SK-N-SH (cell line): ENCODE measurements at regions not wholly inside any gene's neighbourhood (a gene's known extent, or its start where the extent isn't known, plus 50 kb on each side); places are given as distances from the start of the nearest gene placed in this dataset.

Source experiments
- CTCF ChIA-PET: fragments of 300-600, 350-600 bp; formaldehyde crosslinking; extraction: SDS; loops from one replicate; lab custom pipeline; 2021; lab: Yijun Ruan, JAX
- POLR2A ChIA-PET: fragments of 350-600 bp; sonication (Branson Sonifier 250); formaldehyde crosslinking; extraction: SDS; loops from one replicate; lab custom pipeline; 2020; ENCODE audit warnings: antibody characterized with exemption, inconsistent platforms; lab: Yijun Ruan, JAX
- DNase-seq: peaks from one replicate; pipeline ENCODE4 v3.0.0; 2012
- H2AFZ ChIP-seq: fragments of 200-600 bp; sonication (generic); 2 replicates; pipeline ENCODE4 v1.8.1; 2016; ENCODE audit warnings: antibody characterized with exemption, mild to moderate bottlenecking, low read depth
- H3F3A ChIP-seq: fragments of 200-600 bp; sonication (generic); replicated peaks from 2 replicates; pipeline ENCODE3; 2016; ENCODE audit warnings: antibody characterized with exemption, mild to moderate bottlenecking; ENCODE audit not compliant: insufficient read depth
- H3K27ac ChIP-seq, 2 experiments: fragments of 200-500 bp in 1 of 2; fragments of 200-600 bp in 1 of 2; sonication (Bioruptor generic) in 1 of 2; sonication (generic), shearing (Covaris generic) in 1 of 2; 2 replicates each; pipeline versions ENCODE4 v1.5.1 to v1.6.1; 2014 to 2016; ENCODE audit warnings: low read depth in 2 of 2, inconsistent platforms in 1 of 2, low read length in 1 of 2, mild to moderate bottlenecking in 1 of 2, mixed read lengths in 1 of 2
- H3K27me3 ChIP-seq: fragments of 200-600 bp; sonication (generic), shearing (Covaris generic); 2 replicates; pipeline ENCODE4 v1.6.1; 2016; ENCODE audit warnings: mixed run types; ENCODE audit not compliant: insufficient read depth
- H3K36me3 ChIP-seq, 2 experiments: fragments of 200-500 bp in 1 of 2; fragments of 200-600 bp in 1 of 2; sonication (Bioruptor generic) in 1 of 2; sonication (generic) in 1 of 2; replicated peaks in 1 of 2; 2 replicates each; pipeline versions ENCODE3 to v1.5.1; 2014 to 2016; ENCODE audit warnings: low read length in 1 of 2, mild to moderate bottlenecking in 1 of 2; ENCODE audit not compliant: insufficient read depth in 2 of 2, control insufficient read depth in 1 of 2
- H3K4me1 ChIP-seq, 2 experiments: fragments of 200-500 bp in 1 of 2; fragments of 200-600 bp in 1 of 2; sonication (Bioruptor generic) in 1 of 2; sonication (generic), shearing (Covaris generic) in 1 of 2; 2 replicates each; pipeline versions ENCODE4 v1.5.1 to v1.6.1; 2014 to 2016; ENCODE audit warnings: low read depth in 1 of 2, low read length in 1 of 2, mixed run types in 1 of 2; ENCODE audit not compliant: insufficient read depth in 2 of 2, control insufficient read depth in 1 of 2
- H3K4me2 ChIP-seq: fragments of 200-600 bp; sonication (generic), shearing (Covaris generic); 2 replicates; pipeline ENCODE4 v1.6.1; 2017; ENCODE audit warnings: mixed run types
- H3K4me3 ChIP-seq, 2 experiments: fragments of 200-500 bp in 1 of 2; fragments of 200-600 bp in 1 of 2; sonication (Bioruptor generic) in 1 of 2; sonication (generic), shearing (Covaris generic) in 1 of 2; 2 replicates each; pipeline versions ENCODE4 v1.5.1 to v1.8.1; 2014 to 2016; ENCODE audit warnings: low read depth in 2 of 2, inconsistent platforms in 1 of 2, low read length in 1 of 2, mild to moderate bottlenecking in 1 of 2, mixed read lengths in 1 of 2, moderate library complexity in 1 of 2
- H3K79me2 ChIP-seq: fragments of 200-600 bp; sonication (generic); 2 replicates; pipeline ENCODE4 v1.8.1; 2017; ENCODE audit warnings: mild to moderate bottlenecking; ENCODE audit not compliant: insufficient read depth
- H3K9ac ChIP-seq: fragments of 200-600 bp; sonication (generic); 2 replicates; pipeline ENCODE4 v1.6.1; 2017; ENCODE audit warnings: mixed run types
- H3K9me2 ChIP-seq: fragments of 200-600 bp; sonication (generic); 2 replicates; pipeline ENCODE4 v1.6.1; 2017; ENCODE audit warnings: mixed run types
- H3K9me3 ChIP-seq: fragments of 200-600 bp; sonication (generic); 2 replicates; pipeline ENCODE4 v1.6.1; 2017; ENCODE audit warnings: mixed run types, mild to moderate bottlenecking, moderate library complexity
- H4K20me1 ChIP-seq: fragments of 200-600 bp; sonication (generic); 2 replicates; pipeline ENCODE4 v1.6.1; 2017; ENCODE audit warnings: mild to moderate bottlenecking, mixed run types; ENCODE audit not compliant: insufficient read depth
- CTCF ChIP-seq: fragments of 200-600 bp; sonication (generic); IDR thresholded peaks from 2 replicates; pipeline ENCODE4 v1.6.1; 2017; ENCODE audit warnings: antibody characterized with exemption, mild to moderate bottlenecking, moderate library complexity
- ELF1 ChIP-seq: IDR thresholded peaks from 2 replicates; pipeline ENCODE4 v1.4.0; 2012
- FOSL2 ChIP-seq: IDR thresholded peaks from 2 replicates; pipeline ENCODE4 v1.4.0; 2012; ENCODE audit warnings: low read depth, mild to moderate bottlenecking, moderate library complexity, borderline replicate concordance
- FOXJ3 ChIP-seq: sonication (generic); formaldehyde crosslinking; IDR thresholded peaks from 2 replicates; pipeline ENCODE4 v1.5.1; 2020; ENCODE audit warnings: mild to moderate bottlenecking, missing genetic modification reagents
- FOXM1 ChIP-seq: IDR thresholded peaks from 2 replicates; pipeline ENCODE4 v1.4.0; 2012; ENCODE audit warnings: low read depth, mild to moderate bottlenecking
- GABPA ChIP-seq: IDR thresholded peaks from 2 replicates; pipeline ENCODE4 v1.4.0; 2012; ENCODE audit warnings: low read depth, mild to moderate bottlenecking
- JUND ChIP-seq: IDR thresholded peaks from 2 replicates; pipeline ENCODE4 v1.4.0; 2012
- MAX ChIP-seq: IDR thresholded peaks from 2 replicates; pipeline ENCODE4 v1.4.0; 2012; ENCODE audit warnings: low read depth
- MEF2A ChIP-seq: IDR thresholded peaks from 2 replicates; pipeline ENCODE4 v1.4.0; 2012; ENCODE audit warnings: low read depth, borderline replicate concordance
- MXI1 ChIP-seq: IDR thresholded peaks from 2 replicates; pipeline ENCODE4 v1.6.1; 2012; ENCODE audit warnings: mild to moderate bottlenecking, low read depth, low read length, improper control_type of control experiment
- NFIC ChIP-seq: IDR thresholded peaks from 2 replicates; pipeline ENCODE4 v1.4.0; 2012; ENCODE audit warnings: borderline replicate concordance
- NRF1 ChIP-seq: IDR thresholded peaks from 2 replicates; pipeline ENCODE4 v1.6.1; 2012; ENCODE audit warnings: low read depth, mild to moderate bottlenecking, low read length
- PBX3 ChIP-seq: IDR thresholded peaks from 2 replicates; pipeline ENCODE4; 2012
- POLR2AphosphoS5 ChIP-seq: IDR thresholded peaks from 2 replicates; pipeline ENCODE4 v1.6.1; 2012; ENCODE audit warnings: low read depth, low read length
- RAD21 ChIP-seq: IDR thresholded peaks from 2 replicates; pipeline ENCODE4 v1.6.1; 2012; ENCODE audit warnings: mild to moderate bottlenecking, low read length
- RCOR1 ChIP-seq: fragments of 150-350 bp; IDR thresholded peaks from 2 replicates; pipeline ENCODE4 v1.6.1; 2017; ENCODE audit warnings: antibody characterized with exemption, low read length
- RFX5 ChIP-seq: IDR thresholded peaks from 2 replicates; pipeline ENCODE4 v1.6.1; 2012; ENCODE audit warnings: mild to moderate bottlenecking, improper control_type of control experiment, low read length
- RXRA ChIP-seq: IDR thresholded peaks from 2 replicates; pipeline ENCODE4 v1.4.0; 2012; ENCODE audit warnings: low read depth, mild to moderate bottlenecking, borderline replicate concordance
- SMC3 ChIP-seq: IDR thresholded peaks from 2 replicates; pipeline ENCODE4 v1.6.1; 2012; ENCODE audit warnings: low read depth, low read length, improper control_type of control experiment
- TCF12 ChIP-seq: IDR thresholded peaks from 2 replicates; pipeline ENCODE4 v1.4.0; 2012
- TEAD4 ChIP-seq: IDR thresholded peaks from 2 replicates; pipeline ENCODE4 v1.4.0; 2012; ENCODE audit warnings: mild to moderate bottlenecking, borderline replicate concordance; ENCODE audit not compliant: insufficient read depth
- USF2 ChIP-seq: fragments of 150-350 bp; IDR thresholded peaks from 2 replicates; pipeline ENCODE4 v1.6.1; 2017; ENCODE audit warnings: antibody characterized with exemption, low read length, low read depth, borderline replicate concordance
- ZBTB33 ChIP-seq: IDR thresholded peaks from 2 replicates; pipeline ENCODE4 v1.4.0; 2012; ENCODE audit warnings: low read depth, borderline replicate concordance
- WGBS: methylation state at CpG from one replicate; pipeline ENCODE4 v1.1.6; 2017; ENCODE audit warnings: low lambda C conversion rate; 5-methylcytosine and 5-hydroxymethylcytosine counted together
- TF ChIP-seq, protein P1 (sequence below): fragments of 150-350 bp; IDR thresholded peaks from 2 replicates; pipeline ENCODE4 v1.6.1; 2016; ENCODE audit warnings: mild to moderate bottlenecking, low read depth, low read length
- TF ChIP-seq, protein P2 (sequence below): IDR thresholded peaks from 2 replicates; pipeline ENCODE4 v1.6.1; 2012; ENCODE audit warnings: mild to moderate bottlenecking, low read depth, low read length, moderate library complexity

DNA sequence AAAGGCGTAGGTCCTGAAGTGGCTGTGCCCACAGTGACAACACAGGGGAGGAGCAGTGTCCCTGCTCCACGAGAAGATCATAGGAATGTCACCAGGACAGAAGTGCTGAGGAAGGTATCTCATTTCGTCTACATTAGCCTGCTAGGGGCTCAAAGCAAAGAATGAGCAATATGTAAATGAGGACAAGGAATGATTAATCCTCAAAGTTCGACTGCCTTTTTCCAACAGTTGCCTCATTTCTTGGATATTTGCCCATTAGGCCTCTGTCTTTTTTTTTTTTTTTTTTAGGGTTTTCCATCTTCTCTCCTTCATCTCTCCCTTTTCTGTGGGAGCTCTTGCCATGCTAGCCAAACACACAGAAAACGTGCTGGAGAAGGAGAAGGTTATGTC, 105.2 kb upstream of the ARHGAP28 start:
- WGBS = 6% methylated on average over 5 of the region's 5 CpGs
- H3K4me3 ChIP-seq = peak overlapping the region in 1 of 2 experiments; percentile 15; a peak in 1 of 4 replicates
- no peaks in the 10 kb centered on the region for H3K27me3 ChIP-seq
- no peak for DNase-seq
- H3F3A ChIP-seq = peaks cover 17% of the 10 kb centered on the region
- H3K79me2 ChIP-seq = no peaks in the 10 kb centered on the region
- no peaks in the 10 kb centered on the region for H3K9me3 ChIP-seq
- ChIA-PET POLR2A (no interaction called here), CTCF (interaction anchor here (0.7 kb wide), 1 partner anchor 125 kb away, joined by 3 read pairs; no protein-coding TSS in a partner anchor)
- H3K9ac ChIP-seq = peak overlapping the region; percentile 51; the same call in 1 of the 2 replicates
- H3K4me2 ChIP-seq = peak overlapping the region; percentile 67
- H3K9me2 ChIP-seq = no peaks in the 10 kb centered on the region
- peak overlapping the region; percentile 79; the same call in 1 of the 2 replicates for H2AFZ ChIP-seq
- H4K20me1 ChIP-seq = no peaks in the 10 kb centered on the region
- H3K36me3 ChIP-seq = no peaks in the 10 kb centered on the region
- peaks cover 0 to 18% of the 10 kb centered on the region in 2 experiments; a peak in 2 of 4 replicates for H3K4me1 ChIP-seq
- peak overlapping the region in 1 of 2 experiments; percentile 92; a peak in 3 of 4 replicates for H3K27ac ChIP-seq
- TF ChIP-seq, protein P1, sequence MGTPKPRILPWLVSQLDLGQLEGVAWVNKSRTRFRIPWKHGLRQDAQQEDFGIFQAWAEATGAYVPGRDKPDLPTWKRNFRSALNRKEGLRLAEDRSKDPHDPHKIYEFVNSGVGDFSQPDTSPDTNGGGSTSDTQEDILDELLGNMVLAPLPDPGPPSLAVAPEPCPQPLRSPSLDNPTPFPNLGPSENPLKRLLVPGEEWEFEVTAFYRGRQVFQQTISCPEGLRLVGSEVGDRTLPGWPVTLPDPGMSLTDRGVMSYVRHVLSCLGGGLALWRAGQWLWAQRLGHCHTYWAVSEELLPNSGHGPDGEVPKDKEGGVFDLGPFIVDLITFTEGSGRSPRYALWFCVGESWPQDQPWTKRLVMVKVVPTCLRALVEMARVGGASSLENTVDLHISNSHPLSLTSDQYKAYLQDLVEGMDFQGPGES = no peak
- TF ChIP-seq MEF2A = no peak
- TF ChIP-seq FOXM1 = no peak
- no peak for TF ChIP-seq ZBTB33
- no peak for TF ChIP-seq FOXJ3 (CRISPR knock-in tag)
- TF ChIP-seq SMC3 = no peak
- no peak for TF ChIP-seq TEAD4
- no peak for TF ChIP-seq GABPA
- peak; percentile 42; the same call in 1 of the 2 replicates for TF ChIP-seq PBX3
- no peak for TF ChIP-seq ELF1
- no peak for TF ChIP-seq RXRA
- TF ChIP-seq RCOR1 = no peak
- no peak for TF ChIP-seq NRF1
- TF ChIP-seq, protein P2, sequence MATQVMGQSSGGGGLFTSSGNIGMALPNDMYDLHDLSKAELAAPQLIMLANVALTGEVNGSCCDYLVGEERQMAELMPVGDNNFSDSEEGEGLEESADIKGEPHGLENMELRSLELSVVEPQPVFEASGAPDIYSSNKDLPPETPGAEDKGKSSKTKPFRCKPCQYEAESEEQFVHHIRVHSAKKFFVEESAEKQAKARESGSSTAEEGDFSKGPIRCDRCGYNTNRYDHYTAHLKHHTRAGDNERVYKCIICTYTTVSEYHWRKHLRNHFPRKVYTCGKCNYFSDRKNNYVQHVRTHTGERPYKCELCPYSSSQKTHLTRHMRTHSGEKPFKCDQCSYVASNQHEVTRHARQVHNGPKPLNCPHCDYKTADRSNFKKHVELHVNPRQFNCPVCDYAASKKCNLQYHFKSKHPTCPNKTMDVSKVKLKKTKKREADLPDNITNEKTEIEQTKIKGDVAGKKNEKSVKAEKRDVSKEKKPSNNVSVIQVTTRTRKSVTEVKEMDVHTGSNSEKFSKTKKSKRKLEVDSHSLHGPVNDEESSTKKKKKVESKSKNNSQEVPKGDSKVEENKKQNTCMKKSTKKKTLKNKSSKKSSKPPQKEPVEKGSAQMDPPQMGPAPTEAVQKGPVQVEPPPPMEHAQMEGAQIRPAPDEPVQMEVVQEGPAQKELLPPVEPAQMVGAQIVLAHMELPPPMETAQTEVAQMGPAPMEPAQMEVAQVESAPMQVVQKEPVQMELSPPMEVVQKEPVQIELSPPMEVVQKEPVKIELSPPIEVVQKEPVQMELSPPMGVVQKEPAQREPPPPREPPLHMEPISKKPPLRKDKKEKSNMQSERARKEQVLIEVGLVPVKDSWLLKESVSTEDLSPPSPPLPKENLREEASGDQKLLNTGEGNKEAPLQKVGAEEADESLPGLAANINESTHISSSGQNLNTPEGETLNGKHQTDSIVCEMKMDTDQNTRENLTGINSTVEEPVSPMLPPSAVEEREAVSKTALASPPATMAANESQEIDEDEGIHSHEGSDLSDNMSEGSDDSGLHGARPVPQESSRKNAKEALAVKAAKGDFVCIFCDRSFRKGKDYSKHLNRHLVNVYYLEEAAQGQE = no peak
- TF ChIP-seq RAD21 = no peak
- peak; percentile 62 for TF ChIP-seq NFIC
- no peak for TF ChIP-seq CTCF
- TF ChIP-seq RFX5 = no peak
- TF ChIP-seq MAX = 0 out of 2 replicates have a peak, but pooled peaks have one; percentile 8
- TF ChIP-seq USF2 = no peak
- TF ChIP-seq POLR2AphosphoS5 = no peak
- 0 out of 2 replicates have a peak, but pooled peaks have one; percentile 13 for TF ChIP-seq JUND
- TF ChIP-seq FOSL2 = no peak
- no peak for TF ChIP-seq TCF12
- no peak for TF ChIP-seq MXI1
